CD8-positive, alpha-beta memory T cell (primary cell): ENCODE measurements at regions not wholly inside any gene's neighbourhood (a gene's known extent, or its start where the extent isn't known, plus 50 kb on each side); places are given as distances from the start of the nearest gene placed in this dataset.
"Not testable (repeated sequence)": the region's sequence is repeated elsewhere in the genome, so short reads cannot be mapped to it uniquely, and the experiment has no call there.

Experiments
- CTCF ChIA-PET: fragments of 350-600 bp; sonication (Branson Sonifier 250); formaldehyde crosslinking; loops from one replicate; lab custom pipeline; 2021; ENCODE audit warnings: antibody characterized with exemption; lab: Charles Lee
- POLR2A ChIA-PET: fragments of 350-600 bp; sonication (Branson Sonifier 250); formaldehyde crosslinking; loops from one replicate; lab custom pipeline; 2021; ENCODE audit warnings: antibody characterized with exemption; lab: Charles Lee
- DNase-seq, 5 donors: peaks; one replicate each; pipeline versions ENCODE4 v3.0.0 to v3.0.0-alpha.2; 2020 to 2022; ENCODE audit warnings: mixed read lengths in 1 of 5
- H3K27ac ChIP-seq: one replicate; pipeline ENCODE4 v1.7.0; 2013; ENCODE audit warnings: low read depth, mild to moderate bottlenecking, low read length, moderate library complexity
- H3K27me3 ChIP-seq: 2 replicates; pipeline ENCODE4 v1.7.0; 2013; ENCODE audit warnings: low read length, mild to moderate bottlenecking; ENCODE audit not compliant: insufficient read depth, poor library complexity, severe bottlenecking
- H3K36me3 ChIP-seq: 2 replicates; pipeline ENCODE4 v1.7.0; 2013; ENCODE audit warnings: mild to moderate bottlenecking, low read length, moderate library complexity; ENCODE audit not compliant: insufficient read depth
- H3K4me1 ChIP-seq: 2 replicates; pipeline ENCODE4 v1.7.0; 2013; ENCODE audit warnings: mild to moderate bottlenecking, low read length, moderate library complexity; ENCODE audit not compliant: insufficient read depth
- H3K4me3 ChIP-seq: 2 replicates; pipeline ENCODE4 v1.7.0; 2013; ENCODE audit warnings: mild to moderate bottlenecking, low read length
- H3K9me3 ChIP-seq: 2 replicates; pipeline ENCODE4 v1.7.0; 2013; ENCODE audit warnings: mild to moderate bottlenecking, low read length
- H3K27ac Mint-ChIP-seq, 8 donors: one replicate each; pipeline ENCODE4 v1.8.0; 2020 to 2021; ENCODE audit warnings: mixed read lengths in 8 of 8, mild to moderate bottlenecking in 6 of 8, inconsistent platforms in 3 of 8, moderate library complexity in 3 of 8
- H3K27me3 Mint-ChIP-seq, 2 donors: one replicate each; pipeline ENCODE4 v1.8.0; 2020 to 2021; ENCODE audit warnings: mixed read lengths in 2 of 2, mild to moderate bottlenecking in 1 of 2, moderate library complexity in 1 of 2
- H3K36me3 Mint-ChIP-seq, 3 donors: one replicate each; pipeline ENCODE4 v1.8.0; 2020 to 2021; ENCODE audit warnings: mixed read lengths in 3 of 3, inconsistent platforms in 1 of 3, mild to moderate bottlenecking in 1 of 3
- H3K4me1 Mint-ChIP-seq, 3 donors: one replicate each; pipeline ENCODE4 v1.8.0; 2020 to 2021; ENCODE audit warnings: mixed read lengths in 3 of 3, inconsistent platforms in 1 of 3, mild to moderate bottlenecking in 1 of 3
- H3K4me3 Mint-ChIP-seq, 7 donors: one replicate each; pipeline ENCODE4 v1.8.0; 2020 to 2021; ENCODE audit warnings: mixed read lengths in 7 of 7, mild to moderate bottlenecking in 6 of 7, moderate library complexity in 4 of 7, inconsistent platforms in 2 of 7
- H3K9me3 Mint-ChIP-seq, 5 donors: one replicate each; pipeline ENCODE4 v1.8.0; 2020 to 2022; ENCODE audit warnings: mixed read lengths in 5 of 5, mild to moderate bottlenecking in 3 of 5, moderate library complexity in 2 of 5, inconsistent platforms in 1 of 5

GRCh38 chr11:57935402-57936049, 88.2 kb upstream of the OR9Q1 start:
- H3K4me3 ChIP-seq, result no peak overlapping the region
- no peaks in the 10 kb centered on the region for H3K36me3 ChIP-seq
- no peak overlapping the region for H3K4me3 Mint-ChIP-seq
- H3K4me1 ChIP-seq, result no peaks in the 10 kb centered on the region
- no peaks in the 10 kb centered on the region for H3K36me3 Mint-ChIP-seq
- no peak for DNase-seq
- no peak overlapping the region for H3K27ac Mint-ChIP-seq
- ChIA-PET POLR2A (no interaction called here), CTCF (no interaction called here)
- H3K27me3 Mint-ChIP-seq, result peaks cover 1 to 4% of the 10 kb centered on the region in 2 donors
- H3K27ac ChIP-seq, result no peak overlapping the region
- no peaks in the 10 kb centered on the region for H3K4me1 Mint-ChIP-seq
- H3K9me3 Mint-ChIP-seq, result no peaks in the 10 kb centered on the region
- no peaks in the 10 kb centered on the region for H3K9me3 ChIP-seq
- no peaks in the 10 kb centered on the region for H3K27me3 ChIP-seq

- Mint-ChIP-seq H3K36me3 (no peaks in the 10 kb centered on the region), H3K9me3 (no peaks in the 10 kb centered on the region), H3K4me3 (no peak overlapping the region), H3K27me3 (peaks cover 1 to 7% of the 10 kb centered on the region in 2 donors), H3K27ac (no peak overlapping the region), H3K4me1 (no peaks in the 10 kb centered on the region)
- Histone ChIP-seq H3K27me3 (no peaks in the 10 kb centered on the region), H3K36me3 (no peaks in the 10 kb centered on the region), H3K4me1 (no peaks in the 10 kb centered on the region), H3K27ac (no peak overlapping the region), H3K4me3 (no peak overlapping the region), H3K9me3 (no peaks in the 10 kb centered on the region)
- POLR2A ChIA-PET, result no interaction called here
- no peak for DNase-seq
- CTCF ChIA-PET, result no interaction called here
Observed at GRCh38 chr11:57936050-57936418, 87.6 kb upstream of the OR9Q1 start.

GRCh38 chr11:57937431-57937830, 86.2 kb upstream of the OR9Q1 start:
- H3K9me3 ChIP-seq, result no peaks in the 10 kb centered on the region
- no peak overlapping the region for H3K4me3 Mint-ChIP-seq
- H3K27me3 ChIP-seq, result no peaks in the 10 kb centered on the region
- H3K4me1 Mint-ChIP-seq, result no peaks in the 10 kb centered on the region
- DNase-seq, result no peak
- ChIA-PET CTCF (interaction anchor here (0.6 kb wide), 1 partner anchor 1091 kb away, joined by 3 read pairs; no protein-coding TSS in a partner anchor), POLR2A (no interaction called here)
- no peak overlapping the region for H3K4me3 ChIP-seq
- H3K27ac ChIP-seq, result no peak overlapping the region
- no peaks in the 10 kb centered on the region for H3K4me1 ChIP-seq
- H3K27me3 Mint-ChIP-seq, result peaks cover 1 to 15% of the 10 kb centered on the region in 2 donors
- no peaks in the 10 kb centered on the region for H3K9me3 Mint-ChIP-seq
- H3K36me3 ChIP-seq, result no peaks in the 10 kb centered on the region
- H3K36me3 Mint-ChIP-seq, result no peaks in the 10 kb centered on the region
- H3K27ac Mint-ChIP-seq, result no peak overlapping the region

- peaks cover 1 to 19% of the 10 kb centered on the region in 2 donors for H3K27me3 Mint-ChIP-seq
- CTCF ChIA-PET, result no interaction called here
- POLR2A ChIA-PET, result no interaction called here
Observed at GRCh38 chr11:57938351-57938750, 85.3 kb upstream of the OR9Q1 start.

GRCh38 chr11:57940044-57940756, 83.5 kb upstream of the OR9Q1 start:
- Histone ChIP-seq H3K27ac (no peak overlapping the region), H3K4me1 (no peaks in the 10 kb centered on the region), H3K4me3 (no peak overlapping the region), H3K36me3 (no peaks in the 10 kb centered on the region), H3K27me3 (no peaks in the 10 kb centered on the region), H3K9me3 (no peaks in the 10 kb centered on the region)
- H3K27me3 Mint-ChIP-seq, result peaks cover 1 to 19% of the 10 kb centered on the region in 2 donors
- ChIA-PET CTCF (no interaction called here), POLR2A (no interaction called here)
- H3K27ac Mint-ChIP-seq, result no peak overlapping the region
- H3K4me3 Mint-ChIP-seq, result no peak overlapping the region
- no peaks in the 10 kb centered on the region for H3K9me3 Mint-ChIP-seq
- H3K4me1 Mint-ChIP-seq, result no peaks in the 10 kb centered on the region
- no peaks in the 10 kb centered on the region for H3K36me3 Mint-ChIP-seq
- DNase-seq, result no peak

More at GRCh38 chr11:57938351-57938750, 85.3 kb upstream of the OR9Q1 start:
- DNase-seq, result no peak
- H3K4me3 Mint-ChIP-seq, result no peak overlapping the region
- H3K36me3 Mint-ChIP-seq, result no peaks in the 10 kb centered on the region
- no peaks in the 10 kb centered on the region for H3K9me3 ChIP-seq
- no peak overlapping the region for H3K27ac Mint-ChIP-seq
- no peak overlapping the region for H3K4me3 ChIP-seq
- H3K4me1 ChIP-seq, result no peaks in the 10 kb centered on the region
- no peak overlapping the region for H3K27ac ChIP-seq
- H3K36me3 ChIP-seq, result no peaks in the 10 kb centered on the region
- no peaks in the 10 kb centered on the region for H3K9me3 Mint-ChIP-seq
- H3K4me1 Mint-ChIP-seq, result no peaks in the 10 kb centered on the region
- no peaks in the 10 kb centered on the region for H3K27me3 ChIP-seq

- Histone ChIP-seq H3K27ac (no peak overlapping the region), H3K4me3 (no peak overlapping the region), H3K9me3 (no peaks in the 10 kb centered on the region), H3K36me3 (no peaks in the 10 kb centered on the region), H3K27me3 (no peaks in the 10 kb centered on the region), H3K4me1 (no peaks in the 10 kb centered on the region)
- H3K9me3 Mint-ChIP-seq, result peaks cover 0 to 1% (median 0%) of the 10 kb centered on the region in 5 donors
- no peaks in the 10 kb centered on the region for H3K4me1 Mint-ChIP-seq
- H3K27ac Mint-ChIP-seq, result no peak overlapping the region
- no peak overlapping the region for H3K4me3 Mint-ChIP-seq
- peaks cover 1 to 19% of the 10 kb centered on the region in 2 donors for H3K27me3 Mint-ChIP-seq
- ChIA-PET CTCF (no interaction called here), POLR2A (no interaction called here)
- DNase-seq, result no peak
- no peaks in the 10 kb centered on the region for H3K36me3 Mint-ChIP-seq
Observed at GRCh38 chr11:57941875-57942274, 81.8 kb upstream of the OR9Q1 start.

- H3K4me3 Mint-ChIP-seq, result no peak overlapping the region
- POLR2A ChIA-PET, result no interaction called here
- H3K27me3 Mint-ChIP-seq, result peaks cover 1 to 15% of the 10 kb centered on the region in 2 donors
- no peaks in the 10 kb centered on the region for H3K36me3 Mint-ChIP-seq
- no peaks in the 10 kb centered on the region for H3K4me1 Mint-ChIP-seq
- no peaks in the 10 kb centered on the region for H3K27me3 ChIP-seq
- no peaks in the 10 kb centered on the region for H3K36me3 ChIP-seq
- H3K4me1 ChIP-seq, result no peaks in the 10 kb centered on the region
- H3K9me3 ChIP-seq, result no peaks in the 10 kb centered on the region
- DNase-seq, result no peak
- H3K9me3 Mint-ChIP-seq, result peaks cover 0 to 1% (median 0%) of the 10 kb centered on the region in 5 donors
- H3K4me3 ChIP-seq, result no peak overlapping the region
- H3K27ac Mint-ChIP-seq, result no peak overlapping the region
- no peak overlapping the region for H3K27ac ChIP-seq
- CTCF ChIA-PET, result no interaction called here
Observed at GRCh38 chr11:57942808-57943207, 80.9 kb upstream of the OR9Q1 start.

GRCh38 chr11:57943766-57944165, 79.9 kb upstream of the OR9Q1 start:
- H3K4me1 ChIP-seq, H3K27me3 ChIP-seq, H3K36me3 ChIP-seq, H3K4me1 Mint-ChIP-seq, H3K4me3 Mint-ChIP-seq, H3K9me3 Mint-ChIP-seq, POLR2A ChIA-PET, H3K27ac Mint-ChIP-seq, H3K9me3 ChIP-seq, H3K4me3 ChIP-seq, H3K36me3 Mint-ChIP-seq, DNase-seq, CTCF ChIA-PET, H3K27ac ChIP-seq: not testable (repeated sequence)
- H3K27me3 Mint-ChIP-seq, result peaks cover 1 to 15% of the 10 kb centered on the region in 2 donors
